ENCODE measurements at regions not wholly inside any gene's neighbourhood (a gene's known extent, or its start where the extent isn't known, plus 50 kb on each side); places are given as distances from the start of the nearest gene placed in this dataset.
A peak's percentile ranks its signal among the peaks of the same experiment; 100 is the strongest.

DNA sequence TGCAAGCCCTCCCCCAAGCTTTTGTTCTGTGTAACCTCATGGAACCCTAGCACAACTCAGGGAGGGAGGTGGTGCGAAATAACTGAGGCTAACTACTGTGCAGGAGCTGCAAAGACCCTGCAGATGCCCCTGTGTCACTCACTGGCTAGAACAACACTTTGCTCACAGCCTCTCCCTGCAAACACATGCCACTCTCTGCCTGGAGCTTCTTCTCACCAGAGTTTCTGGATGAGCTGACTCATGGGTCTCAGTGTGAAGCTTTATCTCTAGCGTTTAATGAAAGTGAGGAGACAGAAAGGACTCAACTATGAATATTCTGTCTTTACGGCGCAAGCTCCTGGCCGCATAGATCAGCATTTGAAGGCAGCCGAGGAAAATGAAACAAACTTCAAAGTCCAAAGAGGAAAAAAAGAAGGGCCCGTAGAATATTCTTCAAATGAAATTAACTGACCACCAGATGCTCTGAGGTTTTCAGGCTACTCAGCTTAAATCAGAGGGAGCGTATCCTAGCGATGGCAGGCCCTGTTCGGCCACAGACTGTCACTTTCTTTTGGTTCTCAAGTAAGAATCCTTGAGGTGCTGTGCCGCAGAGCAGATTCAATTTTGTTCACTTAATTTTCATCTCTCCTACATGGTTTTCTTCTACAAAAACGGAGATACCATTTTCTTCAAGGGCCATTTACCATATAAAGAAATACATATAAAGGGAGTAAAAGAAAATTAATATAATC lies 77.7 kb upstream of the TAS2R1 start:
- ATAC-seq (no peak), DNase-seq (ENCODE audit: low spot score) (no peak)

DNA sequence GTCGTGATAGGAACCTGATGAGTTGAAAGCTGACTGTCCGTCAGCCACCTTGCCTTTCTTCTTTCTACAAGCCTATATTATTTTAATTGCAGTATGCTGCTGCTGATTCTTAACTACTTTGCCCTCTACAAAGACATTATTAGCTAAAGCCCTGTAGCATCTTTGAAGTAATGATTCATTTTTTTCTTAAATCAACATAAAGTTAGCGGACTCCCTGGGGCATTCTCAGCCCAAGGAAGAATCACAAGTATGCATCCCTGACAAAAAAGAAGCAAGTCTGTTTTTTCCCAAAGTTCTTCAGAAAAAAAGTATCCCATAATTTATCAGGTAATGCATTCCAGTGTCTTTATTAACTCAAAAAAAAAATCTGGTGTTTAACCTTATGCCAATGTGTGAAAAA lies 69.5 kb upstream of the TAS2R1 start:
- ATAC-seq (no peak), DNase-seq (ENCODE audit: low spot score) (no peak)

DNA sequence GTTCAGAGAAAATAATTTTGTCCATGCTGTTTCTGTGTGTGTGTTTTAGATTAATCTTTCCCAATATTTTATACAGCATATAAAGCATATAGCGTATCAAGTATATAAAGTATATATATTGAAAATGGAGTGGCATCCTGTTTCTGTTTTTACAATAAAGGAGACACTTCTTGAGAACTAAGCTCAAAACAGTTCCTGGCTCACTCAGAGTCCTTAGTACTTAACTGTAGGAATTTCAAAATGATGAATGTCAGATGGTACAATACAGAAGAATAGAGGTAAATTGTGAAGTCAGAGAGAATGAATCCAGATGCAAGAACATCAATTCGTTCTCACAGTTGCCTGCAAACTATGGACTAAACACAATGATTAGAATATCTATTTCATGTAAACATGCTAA lies 68.7 kb upstream of the TAS2R1 start:
- no peak for ATAC-seq
- DNase-seq (ENCODE audit: low spot score) = no peak

DNA sequence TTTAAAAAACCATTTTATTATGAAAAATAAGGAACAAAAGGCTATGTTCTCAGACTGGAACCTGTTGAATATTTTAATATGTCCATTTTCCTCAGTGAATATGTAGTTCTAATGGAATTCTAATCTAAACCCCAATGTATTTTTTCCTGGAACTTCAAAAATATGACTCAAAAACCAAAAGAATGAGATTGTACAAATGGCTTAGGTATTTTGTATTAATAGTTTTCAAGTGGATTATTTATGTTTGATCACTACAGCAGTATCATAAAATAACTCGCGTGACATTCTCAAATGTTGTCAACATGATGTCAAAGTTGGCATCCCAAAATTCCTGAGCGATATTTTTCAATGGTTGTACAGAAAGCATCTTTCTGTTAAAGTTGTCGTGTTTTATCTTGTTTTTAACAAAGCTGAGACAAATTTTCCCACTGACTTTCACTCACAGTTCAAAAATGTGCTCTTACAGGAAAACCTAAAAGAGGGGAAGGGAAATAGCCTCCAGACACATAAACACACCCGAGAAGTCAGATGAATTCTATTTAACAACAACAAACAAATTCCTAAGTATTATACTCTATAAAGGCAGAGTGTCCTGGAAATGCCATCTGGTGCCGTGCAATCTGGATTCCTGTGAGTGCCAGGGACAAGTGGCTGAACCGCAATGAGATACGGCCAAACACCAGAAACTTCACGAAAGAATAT lies 68.1 kb upstream of the TAS2R1 start:
- DNase-seq (ENCODE audit: low spot score) (no peak), ATAC-seq (no peak)

DNA sequence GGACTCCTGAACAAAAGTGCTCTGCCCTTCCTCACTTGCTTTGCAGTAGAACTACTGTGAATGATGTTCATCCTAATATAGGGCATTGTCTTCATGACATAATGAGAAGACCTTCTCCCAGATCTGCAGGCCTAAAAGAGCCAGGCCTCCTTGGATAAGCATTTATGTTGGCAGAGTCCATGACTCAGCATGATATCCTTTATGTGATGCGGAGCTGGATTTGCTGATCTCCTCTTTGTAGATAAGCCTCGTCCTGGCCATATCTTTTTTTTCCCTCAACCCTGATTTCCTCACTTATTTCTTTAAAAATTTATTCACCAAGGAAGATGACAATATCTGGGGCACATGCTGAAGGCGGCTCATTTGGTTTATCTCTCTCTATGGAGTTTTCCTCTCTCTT lies 62.4 kb upstream of the TAS2R1 start:
- no peak for ATAC-seq

DNA sequence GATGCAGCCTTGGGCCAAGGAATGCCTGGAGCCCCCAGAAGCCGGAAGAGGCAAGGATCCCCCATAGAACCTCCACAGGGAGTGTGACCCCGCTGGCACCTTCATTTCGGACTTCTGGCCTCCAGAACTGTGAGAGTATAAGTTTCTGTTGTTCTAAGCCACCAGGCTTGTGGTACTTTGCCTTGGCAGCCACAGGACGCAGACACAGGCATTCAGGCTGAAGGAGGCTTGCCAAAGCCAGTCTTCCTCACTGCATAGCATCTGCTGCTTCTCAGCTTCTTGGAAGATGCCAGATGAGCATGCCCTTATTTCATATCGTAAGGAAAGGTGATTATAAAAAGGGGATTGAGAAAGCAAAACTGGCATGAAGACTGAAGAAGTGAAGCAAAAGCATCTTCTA lies 61.1 kb upstream of the TAS2R1 start:
- DNase-seq (ENCODE audit: low spot score) (no peak), ATAC-seq (no peak)

More for the DNA sequence above, 62.4 kb upstream of the TAS2R1 start:
- no peak for DNase-seq (ENCODE audit: low spot score)

DNA sequence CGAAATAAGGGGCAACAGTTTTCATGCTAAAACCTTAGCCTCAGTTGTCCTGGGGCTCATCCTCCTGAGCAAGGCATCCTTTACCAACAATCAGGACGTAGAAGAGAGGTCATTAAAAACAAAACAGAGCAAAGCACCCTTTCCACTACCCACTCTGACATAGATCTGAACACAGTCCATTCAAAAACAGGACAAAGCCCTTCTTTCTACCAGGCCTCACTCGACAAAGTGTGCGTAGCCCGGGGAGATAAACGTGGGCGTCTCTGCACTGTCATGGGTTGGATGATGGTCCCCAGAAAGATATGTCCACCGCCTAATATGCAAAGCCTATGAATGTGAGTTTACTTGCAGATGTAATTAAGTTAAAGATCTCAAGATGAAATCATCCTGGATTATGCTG lies 60.6 kb upstream of the TAS2R1 start:
- ATAC-seq (no peak), DNase-seq (ENCODE audit: low spot score) (no peak)

DNA sequence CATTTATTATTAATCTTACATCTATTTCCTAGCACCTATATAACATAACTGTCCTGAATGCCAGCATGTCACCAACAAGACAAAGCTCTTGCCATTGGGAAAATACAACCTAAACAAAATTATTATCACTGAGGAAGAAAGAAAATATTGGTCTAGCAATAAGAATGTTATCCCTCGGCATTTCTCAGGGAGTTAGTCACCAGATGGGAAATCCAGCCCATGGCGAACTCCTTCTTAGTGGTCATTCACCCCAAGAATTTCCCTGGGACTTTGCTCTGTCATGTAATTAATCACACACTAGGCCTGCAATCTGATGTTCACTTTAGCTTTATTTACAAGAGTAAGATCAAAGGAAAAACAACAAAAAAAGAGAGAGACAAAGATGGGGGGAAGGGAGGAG lies 56.1 kb upstream of the TAS2R1 start:
- DNase-seq (ENCODE audit: low spot score) = no peak
- ATAC-seq = no peak

DNA sequence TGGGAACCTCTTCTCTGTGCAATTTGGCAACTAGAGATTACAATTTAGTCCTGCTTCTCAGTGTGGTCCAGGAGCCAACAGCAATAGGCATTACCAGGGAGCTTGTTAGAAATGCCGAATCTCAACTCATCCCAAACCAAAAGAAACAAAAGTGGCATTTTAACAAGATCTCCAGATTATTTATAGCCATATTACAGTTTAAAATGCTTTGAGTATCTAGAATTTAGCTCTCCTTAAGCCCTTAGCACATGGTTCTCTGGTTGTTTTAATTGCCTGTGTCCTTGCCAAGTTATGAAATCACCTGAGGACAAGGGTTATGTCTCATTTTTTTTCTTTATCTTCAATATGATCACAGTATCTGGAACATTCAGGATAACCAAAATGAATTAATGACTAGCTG lies 51.6 kb upstream of the TAS2R1 start:
- no peak for DNase-seq (ENCODE audit: low spot score)
- peak; percentile 44 for ATAC-seq
